LNCaP clone FGC (cell line): ENCODE measurements at regions not wholly inside any gene's neighbourhood (a gene's known extent, or its start where the extent isn't known, plus 50 kb on each side); places are given as distances from the start of the nearest gene placed in this dataset.

ENCODE experiments used
- DNase-seq: peaks from one replicate; pipeline ENCODE4 v3.0.0-alpha.2; 2011; ENCODE audit warnings: low read depth
- H3K4me3 ChIP-seq: 2 replicates; pipeline ENCODE4 v1.5.1; 2011; ENCODE audit warnings: mild to moderate bottlenecking, low read depth, low read length, control low read depth
- CTCF ChIP-seq: IDR thresholded peaks from 2 replicates; pipeline ENCODE4 v1.5.1; 2012; ENCODE audit warnings: mild to moderate bottlenecking; ENCODE audit not compliant: control insufficient read depth, insufficient read depth; ENCODE audit errors: extremely low read depth

DNA sequence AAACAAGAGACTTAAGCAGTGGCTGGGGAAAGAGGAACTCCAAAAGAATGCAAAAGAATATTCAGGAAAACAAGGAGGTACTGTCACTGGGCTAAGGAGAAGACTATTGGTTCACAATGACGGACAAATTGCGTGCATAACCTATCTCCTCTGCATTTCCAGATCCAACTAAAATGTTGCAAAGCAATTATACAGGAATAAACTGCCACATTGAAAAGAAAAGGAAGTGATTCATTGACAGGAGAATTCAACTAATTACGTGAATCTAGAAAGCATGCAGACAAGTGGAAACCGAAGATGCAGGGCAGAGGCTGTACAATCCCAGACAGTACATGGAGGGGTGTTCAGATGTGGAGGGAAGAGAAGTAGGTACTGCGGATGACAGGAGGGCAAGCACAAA, 152.8 kb upstream of the RIPOR2 start:
- TF ChIP-seq CTCF, result no peak
- DNase-seq, result no peak

GRCh38 chr6:25089442-25089841, 153.7 kb upstream of the RIPOR2 start:
- DNase-seq, result no peak
- TF ChIP-seq CTCF, result no peak
- no peak overlapping the region for H3K4me3 ChIP-seq

More for the DNA sequence above, 152.8 kb upstream of the RIPOR2 start:
- no peak overlapping the region for H3K4me3 ChIP-seq

- DNase-seq, result no peak
- H3K4me3 ChIP-seq, result no peak overlapping the region
- no peak for TF ChIP-seq CTCF
Measured at GRCh38 chr6:25094726-25095125, 159.0 kb upstream of the RIPOR2 start.

DNA sequence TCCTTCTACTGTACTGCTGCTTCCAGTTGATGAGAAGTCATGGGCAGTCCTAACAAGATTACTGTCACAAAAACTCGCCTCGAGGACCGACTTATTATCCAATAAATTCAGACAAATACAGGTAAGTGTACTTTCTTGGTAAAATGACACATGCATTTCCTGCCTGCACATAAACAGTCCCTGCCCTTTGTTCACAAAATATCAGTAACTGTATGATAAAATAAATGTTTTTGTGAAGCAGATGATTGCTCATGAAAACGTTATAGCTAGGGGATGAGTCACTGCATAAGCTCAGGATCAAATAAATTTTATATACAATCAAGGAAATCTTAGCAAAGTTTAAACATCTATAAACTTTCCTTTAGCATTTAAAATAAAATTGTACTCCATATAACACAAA, 164.5 kb upstream of the RIPOR2 start:
- no peak overlapping the region for H3K4me3 ChIP-seq
- peak; percentile 38 for DNase-seq
- no peak for TF ChIP-seq CTCF

- no peak for DNase-seq
- no peak for TF ChIP-seq CTCF
- no peak overlapping the region for H3K4me3 ChIP-seq
Measured at GRCh38 chr6:25103603-25104002, 167.8 kb upstream of the RIPOR2 start.

DNA sequence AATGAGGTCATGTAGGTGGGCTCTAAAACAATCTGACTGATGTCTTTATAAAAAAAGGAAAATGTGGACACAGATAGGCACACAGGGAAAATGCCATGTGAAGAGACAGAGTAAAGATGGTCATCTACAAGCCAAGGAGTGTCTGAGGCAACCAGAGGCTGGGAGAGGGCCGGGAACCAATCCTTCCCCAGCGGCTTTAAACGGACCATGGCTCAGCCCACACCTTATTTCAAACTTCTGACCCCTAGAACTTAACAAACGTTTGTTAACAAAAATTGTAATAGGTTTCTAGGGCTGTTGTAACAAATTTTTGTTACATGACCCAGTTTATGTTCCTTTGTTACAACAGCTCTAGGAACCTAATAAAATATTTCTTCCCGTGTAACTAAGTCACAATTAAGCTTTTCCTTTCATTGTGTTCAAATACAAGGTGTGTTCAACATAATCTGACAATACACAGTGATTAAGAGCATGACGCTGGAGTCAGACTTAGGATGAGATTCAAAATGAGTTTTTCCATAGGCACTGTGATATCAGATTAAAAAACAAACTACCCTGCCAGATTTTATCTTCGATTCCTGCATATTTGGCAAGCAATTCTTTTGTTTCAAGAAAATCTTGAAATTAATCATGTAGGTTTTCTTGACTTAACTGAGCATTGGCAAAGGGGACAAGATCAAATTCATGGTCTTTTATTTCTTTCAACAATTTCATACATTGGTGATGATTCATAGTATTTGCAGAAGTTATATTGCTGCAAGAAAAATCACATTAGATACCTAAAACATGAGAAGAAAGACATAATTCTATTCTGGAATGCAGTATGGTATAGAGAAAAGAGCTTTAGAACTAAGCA, 169.5 kb upstream of the RIPOR2 start:
- DNase-seq, result no peak
- H3K4me3 ChIP-seq, result no peak overlapping the region
- TF ChIP-seq CTCF, result no peak

DNA sequence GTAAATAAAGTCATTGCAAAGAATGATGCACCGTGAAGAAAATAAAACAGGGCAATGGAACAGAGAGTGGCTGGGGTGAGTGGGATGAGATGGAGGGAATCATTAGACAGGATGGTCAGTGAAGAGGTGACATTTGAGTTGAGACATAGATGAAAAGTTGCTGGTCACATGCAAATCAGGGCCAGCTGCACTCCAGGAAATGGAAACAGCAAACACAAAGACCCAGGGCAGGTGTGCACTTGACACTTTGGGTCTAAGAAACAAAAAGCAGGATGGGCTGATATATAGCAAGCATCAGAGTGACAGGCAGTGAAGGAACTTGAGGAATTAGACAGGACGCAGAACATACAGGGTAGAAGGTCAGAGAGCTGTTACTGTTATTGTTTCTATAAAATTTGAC, 171.5 kb upstream of the RIPOR2 start:
- no peak overlapping the region for H3K4me3 ChIP-seq
- TF ChIP-seq CTCF, result no peak
- no peak for DNase-seq
